ENCODE measurements at regions not wholly inside any gene's neighbourhood (a gene's known extent, or its start where the extent isn't known, plus 50 kb on each side); places are given as distances from the start of the nearest gene placed in this dataset.
"Not testable (repeated sequence)": the region's sequence is repeated elsewhere in the genome, so short reads cannot be mapped to it uniquely, and the experiment has no call there.

DNA sequence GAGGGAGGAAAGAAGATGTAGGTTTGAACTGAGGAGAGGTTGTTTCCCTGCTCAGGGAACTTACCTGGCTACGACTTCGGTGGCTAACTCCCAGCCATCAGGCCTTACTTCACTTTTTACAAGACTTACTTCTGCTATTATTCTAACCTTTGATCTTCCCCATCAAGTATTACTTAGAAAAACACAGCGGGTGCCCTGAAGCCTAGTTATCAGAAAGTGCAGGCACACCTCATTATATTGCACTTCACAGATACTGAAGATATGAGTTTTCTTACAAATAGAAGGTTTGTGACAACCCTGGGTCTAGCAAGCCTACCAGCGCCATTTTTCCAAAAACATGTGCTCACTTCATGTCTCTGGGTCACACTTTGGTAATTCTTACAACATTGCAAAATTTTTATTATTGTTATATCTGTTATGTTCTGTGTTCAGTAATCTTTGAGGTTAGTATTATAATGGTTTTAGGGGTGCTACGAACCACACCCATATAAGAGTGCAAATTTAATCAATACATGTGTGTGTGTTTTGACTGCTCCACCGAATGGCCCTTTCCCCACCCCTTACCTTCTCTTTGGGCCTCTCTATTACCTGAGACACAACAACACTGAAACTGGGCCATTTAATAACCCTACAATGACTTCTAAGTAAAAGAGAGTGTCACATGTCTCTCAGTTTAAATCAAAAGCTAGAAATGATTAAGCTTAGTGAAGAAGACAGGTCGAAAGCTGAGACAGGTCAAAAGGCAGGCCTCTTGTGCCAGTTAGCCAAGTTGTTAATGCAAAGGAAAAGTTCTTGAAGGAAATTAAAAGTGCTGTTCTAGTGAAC is 2102.7 kb upstream of the WWC1 start:
- DNase-seq (ENCODE audit: low spot score): no peak

DNA sequence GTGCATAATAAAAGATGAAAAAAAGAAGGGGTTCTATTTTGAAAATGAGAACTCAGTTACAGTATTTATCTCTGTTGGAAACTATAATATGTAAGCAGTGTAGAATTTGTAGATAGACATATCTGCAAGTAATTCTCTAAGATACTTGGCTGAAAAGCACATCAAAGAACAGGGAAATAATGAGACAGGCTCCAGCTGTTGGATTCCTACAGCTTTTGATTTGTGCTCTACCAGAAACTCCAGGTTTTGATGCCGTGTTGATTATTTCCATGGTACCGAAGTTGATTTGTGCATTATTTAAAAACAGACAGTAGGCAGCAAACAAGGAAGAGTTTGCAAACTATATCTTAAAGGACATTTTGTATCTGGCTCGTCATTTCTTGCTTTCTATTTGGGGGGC is 2098.7 kb upstream of the WWC1 start:
- no peak for DNase-seq (ENCODE audit: low spot score)

DNA sequence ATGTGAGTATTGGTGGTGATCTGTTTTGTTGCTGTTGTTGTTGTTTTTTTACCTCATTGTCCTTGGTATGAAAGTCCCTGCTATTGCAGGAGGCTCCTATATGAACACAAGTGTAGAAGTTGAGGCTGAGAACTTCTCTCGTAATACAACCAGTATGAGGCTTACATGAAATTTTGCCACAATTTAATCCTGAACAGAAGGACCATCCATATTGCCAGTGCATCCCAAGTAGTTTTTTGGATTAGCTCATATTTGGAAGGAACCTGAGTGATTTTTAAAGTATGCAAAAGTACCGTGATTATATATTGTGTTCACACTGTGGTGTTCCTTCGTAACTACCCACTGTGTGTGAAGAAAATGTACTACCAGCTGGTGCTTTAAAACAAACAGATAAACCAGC is 2095.5 kb upstream of the WWC1 start:
- DNase-seq (ENCODE audit: low spot score): no peak

DNA sequence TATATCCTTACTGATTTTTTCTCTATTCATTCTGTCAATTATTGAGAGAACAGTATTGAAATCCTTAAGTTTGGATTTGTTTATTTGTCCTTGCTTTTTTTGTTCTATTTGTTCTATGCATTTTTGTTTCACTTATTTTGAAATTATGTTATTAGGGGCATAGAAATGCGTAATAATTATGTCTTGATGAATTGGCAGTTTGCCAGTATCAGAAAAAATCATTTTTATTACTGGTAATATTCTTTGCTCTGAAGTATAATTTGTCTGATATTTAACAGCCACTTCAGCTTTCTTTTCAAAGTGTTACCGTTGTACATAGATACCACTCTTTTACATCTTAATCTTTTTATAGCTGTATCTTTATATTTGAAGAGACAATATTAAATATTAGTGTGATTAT is 2090.9 kb upstream of the WWC1 start:
- DNase-seq (ENCODE audit: low spot score): no peak

DNA sequence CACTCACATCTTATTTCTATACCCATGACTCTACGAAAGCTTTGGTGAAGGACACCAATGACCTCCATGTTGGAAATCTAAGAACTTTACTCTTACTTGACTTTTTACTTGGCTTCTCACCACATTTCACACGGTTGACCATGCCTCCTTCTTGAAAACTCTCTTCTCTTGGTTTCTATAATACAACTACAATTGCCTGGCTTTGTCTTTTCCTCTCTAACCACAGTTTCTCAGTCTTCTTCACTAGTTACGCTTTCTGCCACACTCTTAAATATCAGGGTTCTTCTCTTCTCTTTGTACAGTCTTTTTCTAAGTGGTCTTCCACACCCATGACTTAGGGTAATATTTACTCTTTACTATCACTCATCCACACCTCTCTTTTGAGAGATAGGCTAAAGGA is 2079.8 kb upstream of the WWC1 start:
- DNase-seq (ENCODE audit: low spot score): no peak

DNA sequence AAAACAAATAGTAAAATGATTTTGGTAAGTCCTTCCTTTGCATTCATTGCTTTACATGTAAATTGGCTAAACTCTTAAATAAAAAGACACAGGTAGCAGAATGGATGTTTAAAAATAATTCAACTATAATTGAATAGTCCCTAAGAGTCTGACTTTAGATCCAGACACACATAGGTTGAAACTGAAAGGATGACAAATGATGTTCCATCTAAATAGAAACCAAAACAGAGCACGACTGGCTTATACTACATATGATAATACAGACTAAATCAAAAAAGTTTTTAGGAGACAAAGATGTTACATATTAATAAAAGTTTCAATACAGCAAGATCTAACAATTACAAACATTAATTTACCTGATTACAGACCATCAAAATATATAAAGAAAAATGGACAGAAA is 2055.1 kb upstream of the WWC1 start:
- no peak for DNase-seq (ENCODE audit: low spot score)

DNA sequence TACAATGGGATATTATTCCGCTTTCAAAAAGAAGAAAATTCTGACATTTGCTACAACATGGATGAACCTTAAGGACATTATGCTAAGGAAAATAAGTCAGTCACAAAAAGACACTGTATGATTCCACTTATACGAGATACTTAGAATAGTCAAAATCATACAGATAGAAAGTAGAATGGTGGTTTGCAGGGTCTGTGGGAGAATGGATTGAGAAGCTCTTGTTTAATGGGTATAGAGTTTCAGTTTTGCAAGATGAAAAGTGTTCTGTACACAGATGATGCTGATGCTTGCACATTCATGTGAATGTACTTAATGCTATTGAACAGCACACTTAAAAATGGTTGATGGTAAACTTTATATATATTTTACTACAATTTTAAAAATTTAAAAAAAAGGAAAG is 2050.7 kb upstream of the WWC1 start:
- DNase-seq (ENCODE audit: low spot score): no peak

DNA sequence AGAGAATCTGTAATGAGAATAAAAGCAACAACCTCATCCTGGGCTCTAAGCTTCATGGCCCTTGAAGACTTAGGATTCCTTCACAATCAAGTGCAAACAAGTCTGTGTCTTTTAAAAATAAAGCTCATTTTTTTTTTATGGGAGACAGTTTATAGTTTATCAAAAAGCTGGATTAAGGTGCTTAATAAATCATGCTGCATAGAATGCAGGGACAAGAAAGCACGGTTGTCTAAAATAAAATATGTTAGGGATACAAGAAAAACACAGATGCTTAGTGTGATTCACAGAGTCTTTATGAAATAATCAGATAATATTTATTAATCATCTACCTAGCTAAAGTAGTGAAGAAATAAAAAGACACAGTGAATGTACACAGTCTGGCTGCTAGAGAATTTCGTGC is 2045.9 kb upstream of the WWC1 start:
- DNase-seq (ENCODE audit: low spot score): no peak

DNA sequence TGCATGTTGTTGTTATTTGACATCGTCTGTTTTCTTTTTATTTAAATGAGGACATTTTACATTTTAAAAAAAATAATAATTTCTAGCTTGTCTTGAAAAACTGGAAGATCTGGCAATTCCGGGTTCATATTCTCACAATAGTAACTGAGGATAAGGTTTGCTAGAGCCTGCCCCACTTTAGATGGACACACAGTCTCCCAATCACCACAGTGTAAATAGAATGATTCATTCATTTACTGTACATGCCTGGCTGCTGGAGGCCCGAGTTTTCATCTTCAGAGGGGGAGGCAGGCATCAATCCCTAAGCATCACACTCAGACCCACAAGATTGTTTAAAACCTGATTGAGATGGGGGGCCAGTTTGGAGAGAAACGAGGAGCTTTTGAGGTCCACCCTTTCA is 2039.7 kb upstream of the WWC1 start:
- DNase-seq (ENCODE audit: low spot score): no peak

DNA sequence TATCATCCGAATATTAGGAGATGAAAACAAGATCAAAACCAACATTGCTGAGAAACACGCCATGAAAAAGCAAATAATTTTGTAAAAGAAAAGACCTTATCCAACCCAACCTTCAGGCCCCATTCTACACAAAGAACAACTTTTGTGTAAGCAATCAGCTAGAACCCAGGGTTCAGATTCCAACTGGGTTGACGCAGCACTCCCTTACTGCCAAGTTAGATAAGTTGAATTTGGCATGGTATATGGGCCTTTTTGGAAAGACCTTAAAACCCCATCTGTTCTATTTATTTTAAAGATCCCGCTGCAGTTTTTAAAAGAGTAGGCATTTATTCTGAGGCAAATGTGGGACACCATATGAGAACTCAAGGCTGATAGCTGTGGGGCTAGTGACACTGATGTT is 2033.8 kb upstream of the WWC1 start:
- DNase-seq (ENCODE audit: low spot score): no peak

DNA sequence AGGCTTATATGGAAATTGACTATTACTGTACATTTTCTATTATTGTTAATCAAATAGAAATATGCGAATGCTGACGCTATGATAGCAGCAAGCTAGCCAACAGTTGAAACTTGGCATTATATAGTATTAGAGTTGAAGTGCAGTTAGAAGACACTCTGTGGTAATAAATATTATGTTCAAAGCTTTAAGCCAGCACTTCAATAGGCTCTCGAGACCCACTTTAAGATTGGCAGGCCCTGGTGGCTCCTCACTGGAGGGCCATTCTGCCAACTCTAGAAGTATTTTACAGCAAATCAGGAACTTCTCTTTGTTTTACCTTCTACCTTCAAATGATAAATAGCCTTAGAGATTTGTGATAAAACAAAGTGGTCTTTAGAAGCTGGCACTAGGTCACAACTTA is 2029.0 kb upstream of the WWC1 start:
- DNase-seq (ENCODE audit: low spot score): no peak

DNA sequence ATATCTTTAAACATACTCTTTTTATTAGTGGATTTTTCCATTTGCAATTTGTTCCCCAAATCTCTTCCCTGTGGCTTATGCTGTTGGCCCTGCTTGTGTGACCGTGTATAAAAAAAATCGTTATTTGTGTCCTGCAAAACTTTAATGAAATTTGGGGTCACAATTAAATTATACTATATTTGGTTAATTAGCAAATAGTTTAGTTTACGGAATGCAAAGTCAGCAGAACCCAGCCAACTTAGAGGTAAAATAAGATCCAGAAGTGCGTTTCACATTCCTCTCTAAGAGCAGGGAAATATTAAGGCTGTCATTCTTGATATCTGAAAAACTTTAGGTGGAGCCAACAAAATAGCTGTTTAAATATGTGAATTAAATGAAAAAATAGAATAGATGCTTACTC is 2023.5 kb upstream of the WWC1 start:
- DNase-seq (ENCODE audit: low spot score): no peak

DNA sequence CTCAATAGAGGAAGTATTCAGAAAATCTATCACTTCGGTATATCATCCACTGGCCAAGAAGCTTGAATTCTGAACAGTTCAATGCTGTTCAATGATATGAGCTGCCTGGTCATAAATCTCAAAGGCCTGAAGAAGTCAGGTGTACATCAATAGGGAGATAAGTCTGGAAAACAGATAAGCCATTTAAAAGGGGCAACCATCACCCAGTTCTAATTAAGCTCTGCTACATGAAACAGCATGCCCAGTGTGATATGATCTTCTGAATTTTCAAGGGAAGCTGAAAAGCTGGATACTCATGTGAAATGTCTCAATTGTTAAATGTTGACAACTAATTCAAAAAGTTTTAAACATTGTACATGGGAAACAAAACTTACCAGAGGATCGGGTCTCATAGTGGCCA is 2020.7 kb upstream of the WWC1 start:
- DNase-seq (ENCODE audit: low spot score): no peak

DNA sequence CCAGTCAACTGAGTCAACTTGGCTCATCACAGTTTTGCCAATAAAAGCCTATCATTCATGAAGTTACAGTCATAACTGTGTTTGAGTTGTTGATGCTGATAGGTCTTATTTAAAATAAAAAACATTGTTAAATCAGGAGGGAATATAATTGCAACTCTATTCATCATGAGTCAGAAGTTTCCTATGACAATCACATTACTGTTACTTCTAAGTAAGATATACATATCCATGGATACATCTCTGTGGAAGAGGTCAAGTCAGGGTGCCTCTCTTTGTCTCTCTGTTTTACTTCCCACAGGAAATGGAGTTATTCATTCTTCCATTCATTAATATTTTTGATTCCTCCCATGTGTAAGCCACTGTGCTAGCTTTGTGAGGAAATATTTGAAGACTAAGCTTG is 2015.4 kb upstream of the WWC1 start:
- no peak for DNase-seq (ENCODE audit: low spot score)

DNA sequence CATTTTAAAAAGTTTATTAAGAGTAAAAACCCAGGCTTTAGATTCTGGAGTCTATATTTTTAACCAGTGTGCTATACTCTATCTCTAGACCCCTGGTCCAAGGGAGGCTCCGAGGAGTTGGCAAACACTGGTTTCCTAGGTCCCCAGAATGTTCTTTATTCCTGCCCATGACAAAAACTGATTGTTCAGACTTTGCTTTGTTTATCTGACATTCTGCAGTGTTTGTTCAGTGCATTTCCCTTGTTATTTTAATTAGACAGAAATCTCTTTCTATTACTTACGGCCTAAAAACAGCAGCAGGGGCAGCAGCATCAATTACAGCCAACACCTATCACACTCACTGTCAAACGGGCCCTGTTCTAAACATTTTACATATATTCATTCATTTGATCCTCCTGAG is 2011.6 kb upstream of the WWC1 start:
- no peak for DNase-seq (ENCODE audit: low spot score)

DNA sequence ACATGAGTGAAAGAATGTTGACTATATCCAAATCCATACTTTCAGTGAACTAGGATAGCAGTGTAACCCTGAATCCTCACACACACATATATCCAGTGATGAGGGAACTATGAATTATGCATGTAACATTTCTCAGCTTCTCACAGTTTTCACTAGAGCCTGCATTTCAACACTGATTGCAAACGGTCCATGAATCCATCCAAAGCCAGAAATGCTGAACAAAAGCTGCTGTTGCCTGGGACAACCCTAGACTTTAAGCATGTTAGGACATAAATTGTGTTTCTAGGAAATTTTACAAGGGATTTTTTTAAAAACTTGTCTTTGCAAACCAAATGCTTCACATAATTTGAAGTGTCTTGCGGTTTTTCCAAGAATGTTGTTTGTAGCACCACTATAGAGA is 2010.0 kb upstream of the WWC1 start:
- no peak for DNase-seq (ENCODE audit: low spot score)

DNA sequence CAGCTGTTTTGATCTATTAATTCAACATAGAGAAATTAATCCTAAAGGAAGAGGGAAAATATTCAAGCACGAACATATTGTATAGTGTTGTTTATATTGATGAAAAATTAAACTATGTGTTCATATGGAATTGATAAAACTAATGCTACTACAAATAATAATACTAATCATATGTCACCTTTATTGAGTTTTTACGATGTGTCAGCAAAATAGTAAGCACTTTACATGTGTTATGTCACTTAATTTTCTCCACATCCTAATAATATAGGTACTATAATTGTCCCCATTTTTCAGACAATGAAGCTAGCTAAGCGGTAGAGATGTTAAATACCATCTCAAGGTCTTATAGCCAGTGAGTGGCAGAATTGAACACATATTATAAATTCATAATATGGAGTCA is 2008.5 kb upstream of the WWC1 start:
- no peak for DNase-seq (ENCODE audit: low spot score)

DNA sequence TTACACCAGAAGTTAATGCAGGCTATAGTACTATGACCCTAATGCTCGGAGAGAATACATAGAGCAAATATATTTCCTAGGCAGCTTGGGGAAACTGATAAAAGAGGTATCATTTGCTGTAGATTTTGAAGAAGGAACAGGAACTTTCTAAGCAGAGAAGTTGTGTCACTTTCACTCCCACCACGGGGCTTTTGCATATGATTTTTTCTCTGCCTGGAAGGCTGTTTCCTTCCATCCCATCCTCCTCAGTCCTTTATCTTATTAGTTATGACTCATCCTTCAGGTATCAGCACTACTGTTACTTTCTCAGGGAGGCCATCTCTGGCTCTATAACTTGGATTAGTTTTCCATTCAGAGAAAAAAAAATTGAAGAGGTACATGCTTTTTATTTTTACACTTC is 2006.1 kb upstream of the WWC1 start:
- no peak for DNase-seq (ENCODE audit: low spot score)

DNA sequence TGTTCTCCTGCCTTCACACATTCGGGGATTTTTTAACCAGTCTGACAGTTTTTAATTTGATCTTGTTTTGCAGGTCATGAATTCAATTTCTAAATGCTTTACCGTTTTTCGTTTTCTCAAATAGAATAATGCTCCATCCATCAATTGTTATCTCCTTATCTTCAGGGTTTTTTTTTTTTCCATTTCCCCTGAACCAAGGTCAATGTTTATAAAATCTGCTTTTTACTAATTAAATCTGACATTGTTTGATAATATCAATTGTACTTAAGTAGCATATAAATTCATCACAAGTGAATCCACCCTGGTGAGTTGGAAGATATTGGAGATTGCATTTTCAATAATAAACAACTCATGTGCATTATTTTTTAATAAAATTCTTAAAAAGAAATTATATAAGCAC is 2004.6 kb upstream of the WWC1 start:
- no peak for DNase-seq (ENCODE audit: low spot score)

DNA sequence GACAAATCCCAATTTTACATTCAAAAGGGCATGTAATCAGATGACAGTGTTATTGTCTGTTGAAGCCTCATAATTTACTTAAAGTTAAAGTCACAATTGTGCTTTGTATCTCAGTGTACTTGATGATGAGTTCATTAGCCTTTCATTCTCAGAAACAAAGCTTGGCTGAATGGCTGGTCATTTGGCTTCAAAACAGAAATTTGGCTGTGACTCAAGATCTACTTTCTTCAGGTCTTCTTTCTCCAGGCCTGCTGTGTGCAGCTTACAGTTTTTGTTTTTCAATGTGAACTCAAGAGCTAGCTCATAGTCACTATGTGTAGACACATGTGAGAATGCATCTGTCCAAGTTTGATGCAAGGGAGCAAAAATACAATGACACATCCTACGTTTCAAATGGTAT is 2003.6 kb upstream of the WWC1 start:
- no peak for DNase-seq (ENCODE audit: low spot score)

DNA sequence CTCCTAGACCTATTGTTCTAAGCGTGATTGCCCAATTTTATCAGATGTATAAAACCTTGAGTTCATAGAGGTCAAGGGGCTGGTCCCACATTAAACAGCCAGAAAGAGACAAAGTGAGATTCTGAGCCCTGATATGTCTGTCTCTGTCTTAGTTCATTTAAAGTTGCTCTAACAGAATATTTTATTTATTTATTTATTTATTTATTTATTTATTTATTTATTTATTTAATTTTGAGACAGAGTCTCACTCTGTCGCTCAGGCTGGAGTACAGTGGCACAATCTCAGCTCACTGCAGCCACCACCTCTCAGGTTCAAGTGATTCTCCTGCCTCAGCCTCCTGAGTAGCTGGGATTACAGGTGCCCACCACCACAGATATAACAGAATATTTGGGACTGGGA is 1999.6 kb upstream of the WWC1 start:
- DNase-seq (ENCODE audit: low spot score): not testable (repeated sequence)

DNA sequence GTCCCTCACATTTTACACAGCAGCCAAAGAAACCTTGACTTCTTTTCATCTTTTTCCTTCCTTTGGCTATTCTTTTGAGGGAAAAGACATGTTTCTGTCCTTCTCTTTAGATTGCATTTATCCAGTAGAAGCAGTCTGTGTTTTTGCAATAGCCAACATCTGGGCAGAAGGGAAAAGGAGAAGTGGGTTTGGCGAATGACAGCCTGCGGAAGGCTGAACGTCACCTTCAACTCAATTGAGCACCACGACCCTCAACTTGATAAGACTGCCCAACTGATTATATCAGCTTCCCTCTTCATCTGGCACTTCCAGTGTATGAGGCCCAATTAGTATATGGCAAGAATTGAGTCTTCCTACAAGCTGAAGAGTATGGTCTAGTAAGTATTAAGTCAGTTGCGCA is 1997.6 kb upstream of the WWC1 start:
- DNase-seq (ENCODE audit: low spot score): no peak

DNA sequence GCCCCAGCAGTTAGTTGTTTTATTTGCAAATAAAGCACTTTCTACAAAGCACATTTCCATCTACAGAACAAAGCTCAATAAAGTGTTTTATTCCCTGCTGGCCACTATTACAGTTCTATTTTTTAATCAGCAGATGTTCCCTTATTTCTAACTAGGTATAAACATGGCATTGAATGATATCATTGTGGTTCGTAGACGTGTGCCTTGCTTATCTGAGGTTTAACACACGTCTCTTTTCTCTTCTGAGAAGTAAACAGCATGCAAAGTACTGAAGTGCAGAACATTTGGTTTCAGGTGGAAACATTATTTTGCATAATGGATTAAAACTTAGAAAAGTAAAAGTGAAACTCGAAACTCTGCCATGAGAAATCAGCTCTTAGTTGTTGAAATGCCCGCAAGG is 1989.3 kb upstream of the WWC1 start:
- no peak for DNase-seq (ENCODE audit: low spot score)

DNA sequence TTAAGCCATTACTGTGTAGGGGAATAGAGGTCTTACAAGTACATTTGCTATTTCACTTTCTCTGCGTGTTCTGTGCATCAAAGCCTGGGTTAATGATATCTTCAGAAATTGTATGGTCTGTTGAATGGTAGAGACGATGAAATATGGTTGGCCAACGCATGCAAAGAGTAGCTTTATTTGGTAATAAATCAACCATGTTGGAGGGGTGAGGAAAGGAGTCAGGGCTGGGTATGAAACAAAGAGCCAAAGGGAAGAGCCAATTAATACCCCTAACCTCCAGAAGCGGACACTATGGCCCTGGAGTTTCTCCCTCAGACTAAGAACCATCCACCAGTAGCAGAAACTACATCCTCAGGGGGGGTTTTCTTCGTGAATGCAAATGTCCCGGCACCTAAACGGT is 1974.0 kb upstream of the WWC1 start:
- no peak for DNase-seq (ENCODE audit: low spot score)

Data from SW480 (cell line).